NCI-H2081 treated with DMSO at 0.1 percent for 48 hours (cell line): ENCODE measurements at regions not wholly inside any gene's neighbourhood (a gene's known extent, or its start where the extent isn't known, plus 50 kb on each side); places are given as distances from the start of the nearest gene placed in this dataset.

Experiments used
- DNase-seq: peaks from one replicate; lab custom pipeline; 2025; lab: John Stamatoyannopoulos, UW

DNA sequence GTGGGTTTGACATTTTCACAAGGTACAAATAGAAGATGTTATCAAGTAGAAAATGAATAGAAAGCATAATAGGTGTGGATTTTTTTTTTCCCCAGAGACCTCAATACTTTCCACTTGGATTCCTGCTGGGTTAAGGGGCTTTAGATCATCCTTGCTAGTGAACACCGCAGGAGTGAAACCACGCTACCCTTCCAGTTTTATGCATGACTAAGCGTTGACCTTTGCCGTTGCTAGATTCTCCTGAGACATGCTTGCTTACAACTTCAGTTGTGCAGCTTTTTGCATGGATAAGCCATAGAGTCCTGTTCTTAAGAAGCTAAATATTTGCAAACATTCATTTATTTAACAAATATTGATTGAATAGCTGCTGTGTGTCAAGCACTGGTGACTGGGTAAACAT is 299.7 kb upstream of the LMCD1 start:
- DNase-seq, result no peak

DNA sequence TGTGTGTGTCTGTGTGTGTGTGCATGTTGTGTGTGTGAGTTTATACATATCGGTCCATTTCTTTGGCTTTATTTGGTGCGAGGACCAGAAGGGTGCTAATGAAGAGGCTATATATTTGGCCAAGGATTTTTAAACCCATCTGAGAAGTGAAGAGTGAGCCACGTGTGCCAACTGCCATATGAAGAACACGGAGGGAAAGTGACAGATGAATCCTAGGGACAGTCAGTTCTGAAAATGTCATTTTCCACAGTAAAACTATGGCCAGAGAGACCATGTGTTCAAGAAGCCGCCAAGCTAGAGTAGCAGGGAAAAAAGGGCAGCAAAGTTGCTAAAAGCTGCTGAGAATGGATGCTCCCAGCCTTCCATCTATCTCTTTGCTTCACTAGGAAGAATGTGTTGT is 297.3 kb upstream of the LMCD1 start:
- no peak for DNase-seq

DNA sequence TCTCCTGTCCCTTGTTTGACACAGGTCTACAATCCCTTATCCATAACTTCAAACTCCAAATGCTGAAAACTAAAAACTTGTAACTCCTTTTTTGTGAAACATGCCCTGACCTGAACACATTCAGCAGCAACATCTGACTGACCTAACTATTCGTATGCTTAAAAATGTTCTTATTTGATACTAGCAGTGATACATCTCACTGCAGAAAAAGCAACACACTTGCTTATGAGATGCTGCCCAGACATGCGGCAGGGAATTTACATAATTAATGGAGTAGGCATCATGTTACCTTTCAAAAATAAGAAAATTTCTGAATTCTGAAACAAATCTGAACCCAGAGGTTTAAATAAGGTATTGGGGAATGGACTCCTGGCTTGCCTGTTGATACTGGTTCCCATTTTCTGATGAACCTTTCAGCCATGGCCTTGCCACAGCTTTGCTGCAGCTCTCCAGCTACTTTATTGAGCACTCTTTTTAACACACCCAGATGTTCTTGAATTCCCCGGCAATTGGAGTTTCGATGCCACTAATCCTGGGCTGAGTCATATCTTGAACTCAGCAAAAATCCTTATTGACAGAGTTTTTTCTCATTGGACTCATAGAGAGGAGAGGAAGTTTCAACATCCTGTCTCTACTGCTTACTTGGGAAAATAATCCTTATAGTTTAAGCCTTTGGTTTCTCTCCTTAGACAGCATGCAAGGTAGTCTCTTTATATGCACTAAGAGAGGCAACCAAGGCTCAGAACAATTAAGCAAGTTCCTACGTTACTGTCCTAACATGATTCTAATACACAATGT is 296.6 kb upstream of the LMCD1 start:
- no peak for DNase-seq

DNA sequence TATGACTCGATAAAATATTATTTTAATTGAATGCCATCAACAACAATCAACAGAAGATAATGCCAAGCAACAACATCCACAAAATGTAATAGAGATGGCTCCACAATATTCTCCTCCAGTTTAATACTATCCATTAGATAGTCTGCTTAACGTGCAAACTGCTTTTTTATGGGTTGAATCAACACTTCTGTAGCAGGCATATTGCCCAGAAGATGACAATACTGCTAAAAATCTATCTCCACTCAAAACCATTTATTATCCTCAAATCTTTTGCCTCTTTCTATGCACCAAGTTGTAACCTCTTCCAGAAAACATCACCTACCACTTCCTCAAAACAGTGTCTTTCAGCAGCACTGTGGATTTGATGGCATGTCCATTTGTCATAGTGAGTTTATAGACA is 295.7 kb upstream of the LMCD1 start:
- no peak for DNase-seq

DNA sequence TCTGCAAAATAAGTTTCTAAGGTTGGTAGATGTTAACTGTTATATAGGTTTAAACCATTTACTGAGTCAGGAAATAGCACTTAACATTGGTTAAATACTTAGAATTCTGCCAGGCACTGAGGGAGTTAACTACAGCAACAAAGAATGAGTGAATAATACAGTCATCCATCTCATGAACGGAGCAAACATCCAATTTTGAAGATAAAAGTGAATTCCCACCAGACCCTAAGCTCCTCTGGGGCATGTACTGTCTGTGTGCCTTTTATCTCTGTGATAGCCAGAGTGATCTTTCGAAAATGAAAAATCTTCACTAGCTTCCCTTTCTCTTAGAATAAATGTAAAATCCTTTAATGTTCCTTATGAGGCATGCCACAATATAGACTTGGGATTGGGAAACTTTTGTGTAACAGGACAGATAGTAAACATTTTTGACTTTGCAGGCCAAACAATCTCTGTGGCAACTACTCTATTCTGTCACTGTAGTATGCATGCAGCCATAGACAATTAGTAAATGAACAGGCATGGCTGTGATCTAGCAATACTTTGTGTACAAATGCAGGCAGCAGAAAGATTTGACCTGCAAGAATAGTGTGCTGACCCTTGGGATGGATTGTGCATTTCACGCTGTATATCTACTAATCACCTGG is 294.5 kb upstream of the LMCD1 start:
- DNase-seq, result no peak

DNA sequence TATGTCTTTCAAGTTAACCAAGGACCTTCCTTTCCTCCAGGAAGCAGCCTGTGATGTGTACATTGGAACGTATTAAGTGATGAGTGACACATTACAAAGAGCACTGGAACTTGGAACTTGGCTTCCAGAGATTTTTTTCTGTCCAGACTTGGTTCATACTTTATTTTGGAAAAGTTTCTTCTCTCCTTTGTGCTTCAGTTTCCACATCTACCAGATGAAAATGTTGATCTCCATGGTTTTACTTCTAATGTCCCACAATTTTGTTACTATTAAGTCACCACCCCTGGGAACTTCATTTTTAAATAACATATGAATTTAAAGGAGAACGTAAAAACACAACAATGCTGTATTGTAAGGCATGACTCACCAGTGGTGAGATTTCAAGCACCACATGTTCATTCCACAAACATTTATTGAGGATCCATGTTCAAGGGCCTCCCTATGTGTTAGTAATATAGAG is 290.7 kb upstream of the LMCD1 start:
- DNase-seq, result no peak

DNA sequence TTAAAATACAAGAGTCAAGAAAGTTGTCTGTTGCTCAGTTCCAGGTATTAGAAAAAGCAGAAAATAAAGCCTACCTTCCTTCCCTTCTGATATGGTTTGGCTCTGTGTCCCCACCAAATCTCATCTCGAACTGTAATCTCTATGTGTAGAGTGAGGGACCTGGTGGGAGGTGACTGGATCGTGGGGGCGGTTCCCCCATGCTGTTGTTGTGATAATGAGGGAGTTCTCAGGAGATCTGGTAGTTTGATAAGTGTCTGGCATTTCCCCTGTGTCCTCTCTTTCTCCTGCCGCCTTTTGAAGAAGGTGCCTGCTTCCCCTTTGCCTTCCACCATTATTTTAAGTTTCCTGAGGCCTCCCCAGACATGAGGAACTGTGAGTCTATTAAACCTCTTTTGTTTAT is 288.8 kb upstream of the LMCD1 start:
- DNase-seq, result no peak

DNA sequence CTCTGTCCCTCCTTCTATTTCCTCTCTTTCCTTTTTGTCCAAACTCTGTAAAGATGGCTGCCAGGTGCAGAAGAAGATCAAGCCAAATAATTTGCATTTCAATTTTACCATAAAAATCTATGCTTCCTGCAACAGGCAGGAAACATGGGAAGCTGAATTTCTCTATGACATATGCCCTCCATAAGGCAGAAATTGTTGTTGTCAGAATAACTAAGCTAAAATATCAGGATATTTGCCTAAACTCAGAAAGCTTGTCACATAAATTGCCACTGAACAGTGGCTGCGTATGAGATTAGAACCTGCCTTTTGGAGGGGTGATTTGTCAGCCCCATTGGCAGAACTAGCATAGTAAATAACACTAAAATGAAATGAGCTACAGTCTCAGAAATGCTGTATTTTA is 288.3 kb upstream of the LMCD1 start:
- DNase-seq, result no peak

DNA sequence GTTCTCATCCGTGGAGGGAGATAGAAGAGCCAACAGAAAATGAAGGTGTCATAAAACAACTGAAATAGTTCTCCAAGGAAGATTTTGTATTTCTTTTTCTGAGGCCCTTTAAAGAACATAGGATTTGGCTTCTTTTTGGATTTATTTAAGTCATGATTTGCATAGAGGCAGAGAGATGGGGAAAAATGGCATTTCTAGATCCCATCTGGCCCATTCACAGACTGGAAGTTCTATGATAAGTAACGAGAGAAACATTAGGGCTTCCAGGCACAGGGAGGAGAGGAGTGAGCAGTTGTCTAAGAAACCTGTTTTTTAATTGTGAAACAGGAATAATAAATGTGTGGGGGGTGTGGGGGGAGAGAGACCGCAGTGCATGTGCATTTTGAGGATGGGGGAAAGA is 285.8 kb upstream of the LMCD1 start:
- no peak for DNase-seq

DNA sequence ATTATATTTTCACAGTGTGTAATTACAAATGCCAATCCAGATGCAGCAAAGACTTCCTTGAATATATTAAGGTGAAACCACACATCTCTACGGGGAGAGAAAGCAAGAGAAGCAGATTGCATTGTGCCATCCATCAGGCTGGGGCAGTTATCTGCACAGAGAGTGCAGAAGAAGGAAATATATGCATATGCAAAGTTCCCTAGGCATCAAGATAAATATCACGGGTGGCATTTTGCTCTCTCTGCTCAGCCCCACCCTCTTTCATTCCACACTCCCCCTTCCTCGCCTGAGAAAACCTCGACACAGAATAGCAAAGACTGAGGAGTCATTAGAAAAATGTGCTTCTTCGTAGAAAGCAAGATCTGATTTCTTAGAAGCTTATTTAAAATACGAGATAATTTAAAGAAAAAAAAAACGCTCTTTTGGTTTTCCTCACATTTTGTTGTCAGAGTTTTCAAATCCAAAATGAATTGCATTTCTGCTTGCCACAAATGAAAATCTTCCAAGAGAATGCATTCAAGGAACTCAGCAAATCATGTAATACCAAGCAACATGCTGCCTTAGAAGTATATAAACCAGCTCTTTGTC is 283.2 kb upstream of the LMCD1 start:
- DNase-seq, result no peak

DNA sequence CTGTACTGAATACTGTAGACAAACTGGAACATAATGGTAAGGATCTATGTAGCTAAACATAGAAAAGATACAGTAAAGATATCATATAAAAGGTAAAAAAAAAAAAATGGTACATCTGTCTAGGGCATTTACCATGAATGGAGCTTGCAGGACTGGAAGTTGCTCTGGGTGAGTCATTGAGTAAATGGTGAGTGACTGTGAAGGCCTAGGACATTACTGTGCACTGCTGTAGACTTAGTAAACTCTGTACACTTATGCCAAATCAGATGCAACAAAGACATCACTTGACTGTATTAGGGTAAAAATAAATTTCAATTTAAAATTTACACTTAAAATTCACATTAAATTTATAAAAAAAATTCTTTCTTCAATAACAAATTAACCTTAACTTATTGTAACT is 281.3 kb upstream of the LMCD1 start:
- DNase-seq, result no peak

DNA sequence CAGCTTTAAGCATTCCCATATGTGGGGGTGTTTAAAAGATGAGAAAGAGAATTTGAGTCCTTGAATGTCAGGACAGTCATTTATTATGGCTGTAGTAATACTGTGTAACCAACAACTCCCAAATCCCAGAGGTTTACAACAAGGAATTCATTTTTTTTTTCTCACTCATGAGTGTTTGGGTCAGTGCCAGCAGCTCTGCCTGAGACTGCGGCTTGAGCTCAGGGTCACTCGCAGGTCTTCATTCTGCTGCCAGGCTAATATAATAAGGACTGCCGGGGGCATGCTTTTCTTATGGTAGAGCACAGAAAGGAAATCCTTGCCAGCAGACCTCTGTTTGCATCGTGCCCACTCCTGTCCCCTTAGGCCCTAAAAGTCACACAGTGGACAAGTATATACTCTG is 277.9 kb upstream of the LMCD1 start:
- DNase-seq, result no peak

DNA sequence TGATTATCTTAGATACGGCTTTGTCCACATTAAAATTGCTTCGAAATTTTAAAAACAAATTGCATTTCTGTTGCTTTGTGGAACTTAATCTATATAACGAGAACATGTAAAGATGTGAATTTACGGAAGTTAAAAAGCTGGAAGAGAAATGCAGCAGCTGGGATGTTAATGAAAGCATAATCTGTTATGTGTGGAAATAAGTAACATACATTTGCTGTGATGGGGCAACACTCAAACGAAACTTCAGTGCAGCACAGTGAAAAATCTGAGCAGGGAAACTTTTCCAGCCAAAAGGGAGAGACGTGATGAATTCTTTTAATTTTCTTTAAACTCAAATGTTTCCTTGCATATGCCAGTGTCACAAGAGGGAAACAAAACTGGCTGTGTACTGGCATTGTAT is 276.7 kb upstream of the LMCD1 start:
- DNase-seq, result no peak

DNA sequence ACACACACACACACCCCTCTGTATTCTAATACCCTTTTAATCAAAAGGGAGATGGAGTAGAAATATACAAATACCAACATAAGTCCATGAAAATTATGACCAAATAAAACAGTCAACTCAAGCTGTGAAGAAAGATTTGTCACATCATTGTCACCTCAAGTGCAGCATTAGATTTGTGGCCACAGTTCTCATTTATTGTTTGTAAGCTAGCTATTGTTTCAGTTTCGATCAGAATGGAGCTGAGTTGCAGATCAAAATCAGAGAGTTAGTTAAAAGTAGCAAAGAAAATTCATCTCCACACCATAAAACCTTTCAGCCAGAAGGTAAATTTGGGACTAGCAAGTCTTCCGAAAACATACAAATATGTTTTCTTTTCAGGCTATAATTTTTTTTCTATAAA is 267.7 kb upstream of the LMCD1 start:
- no peak for DNase-seq

DNA sequence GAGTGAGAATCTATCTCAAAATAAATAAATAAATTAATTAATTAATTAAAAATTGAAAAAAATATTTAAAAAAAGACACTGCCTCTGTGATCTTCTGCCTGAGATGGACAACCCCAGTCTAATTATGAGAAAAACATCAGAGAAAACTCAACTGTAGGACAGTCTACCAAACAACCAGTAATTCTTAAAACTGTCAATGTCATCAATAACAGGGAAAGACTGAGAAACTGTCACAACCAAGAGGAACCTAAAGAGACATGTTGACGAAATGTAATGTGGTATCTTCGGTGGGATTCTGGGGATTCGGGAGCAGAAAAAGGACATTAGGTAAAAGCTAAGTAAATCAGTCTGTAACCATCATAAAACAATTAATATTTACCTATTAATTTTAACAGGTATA is 265.4 kb upstream of the LMCD1 start:
- DNase-seq, result no peak

DNA sequence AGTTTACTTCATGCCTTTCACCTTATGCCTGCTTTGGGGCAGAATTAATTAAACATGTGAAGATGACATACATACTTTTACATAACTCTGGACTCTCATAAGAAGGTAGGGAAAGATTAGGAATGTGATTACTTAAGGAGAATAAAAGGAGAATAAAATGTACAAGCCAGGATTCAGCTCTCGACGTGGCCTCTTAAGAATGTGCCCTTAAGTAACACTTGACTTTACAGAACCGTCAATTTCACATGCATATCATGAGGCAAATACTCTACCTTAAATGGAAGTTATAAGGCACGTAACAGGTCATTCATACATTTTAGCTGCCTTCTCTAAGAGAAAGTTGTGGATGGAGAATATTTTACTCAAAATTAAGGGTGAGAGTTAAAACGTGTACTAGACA is 263.7 kb upstream of the LMCD1 start:
- no peak for DNase-seq

DNA sequence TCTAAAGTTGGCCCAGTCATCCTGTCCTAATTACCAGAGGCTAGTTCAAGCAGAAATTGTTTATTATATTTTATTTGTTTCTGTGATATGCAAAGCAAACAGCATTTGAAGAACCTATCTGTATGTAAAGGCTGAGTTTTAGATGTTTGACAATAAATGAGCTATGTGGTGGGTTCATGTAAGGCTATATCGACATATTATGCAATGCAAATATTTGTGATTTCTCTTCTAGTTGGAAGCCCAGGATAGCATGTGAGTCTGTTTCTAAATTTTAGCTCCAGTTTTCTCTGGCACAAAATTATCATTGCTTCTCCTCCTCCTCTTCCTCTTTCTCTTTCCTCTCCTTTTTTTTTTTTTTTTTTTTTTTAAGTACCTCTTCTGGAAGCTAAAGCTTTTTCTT is 263.2 kb upstream of the LMCD1 start:
- DNase-seq, result no peak

DNA sequence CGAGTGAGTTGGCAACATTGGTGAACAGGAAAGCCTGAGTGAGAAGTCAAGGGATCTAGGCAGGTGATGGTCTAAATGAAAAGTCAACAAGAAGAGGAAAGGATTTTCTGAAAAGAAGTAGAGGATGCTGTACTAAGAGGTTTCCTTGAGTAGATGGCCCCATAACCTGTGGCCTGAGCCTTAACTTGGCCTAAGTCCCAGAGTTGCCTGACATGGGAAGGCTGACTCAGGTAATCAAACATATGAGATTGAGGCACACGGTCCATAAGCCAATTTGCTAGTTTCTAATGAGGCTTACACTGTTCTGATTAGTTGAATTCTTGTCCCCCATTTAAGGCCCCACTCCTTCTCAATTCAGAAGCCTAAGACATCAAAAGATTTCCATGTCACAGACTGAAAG is 262.5 kb upstream of the LMCD1 start:
- no peak for DNase-seq

DNA sequence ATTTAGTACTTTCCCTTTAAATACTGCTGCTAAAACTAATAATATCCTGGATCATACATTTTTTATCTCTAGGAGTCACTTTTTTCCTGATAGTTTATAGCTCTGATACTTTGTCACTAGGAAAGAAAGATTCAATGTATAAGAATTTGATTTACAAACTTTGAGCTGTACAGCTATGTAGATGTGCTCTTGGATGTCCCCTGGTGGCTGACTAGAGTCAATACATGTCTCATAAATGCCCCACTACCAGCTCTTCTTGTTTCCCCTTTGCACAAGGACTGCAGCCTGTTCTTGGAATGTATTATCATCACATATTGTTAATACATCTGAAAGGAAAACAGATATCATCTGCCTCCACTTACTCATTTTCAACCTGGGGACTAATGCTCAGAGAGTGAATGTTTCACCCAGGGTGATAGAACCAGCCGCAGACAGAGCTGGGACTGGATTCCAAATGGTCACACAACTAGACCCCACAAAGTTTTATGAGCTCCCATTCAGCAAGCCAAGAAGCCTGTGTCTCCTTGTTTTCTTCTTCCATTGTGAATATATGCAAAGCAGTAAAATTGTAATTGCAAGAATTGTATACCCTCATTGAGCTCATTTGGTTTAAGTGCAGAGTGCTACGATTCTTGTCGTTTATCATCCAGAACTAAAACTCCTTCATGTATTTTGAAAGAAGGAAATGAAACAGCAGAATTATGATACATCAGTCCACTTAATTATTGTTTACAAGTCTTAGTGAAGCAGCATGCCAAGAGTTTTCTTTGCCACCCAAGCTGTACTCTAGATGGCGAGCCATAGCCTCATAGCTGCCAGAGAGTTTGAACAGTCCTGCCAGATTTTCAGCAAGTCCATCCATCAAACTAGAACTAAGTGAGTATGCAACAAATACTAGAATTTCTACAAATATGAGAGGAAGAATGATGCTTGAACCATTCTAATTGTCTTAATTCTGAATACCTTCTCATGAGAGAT is 261.6 kb upstream of the LMCD1 start:
- DNase-seq, result no peak

DNA sequence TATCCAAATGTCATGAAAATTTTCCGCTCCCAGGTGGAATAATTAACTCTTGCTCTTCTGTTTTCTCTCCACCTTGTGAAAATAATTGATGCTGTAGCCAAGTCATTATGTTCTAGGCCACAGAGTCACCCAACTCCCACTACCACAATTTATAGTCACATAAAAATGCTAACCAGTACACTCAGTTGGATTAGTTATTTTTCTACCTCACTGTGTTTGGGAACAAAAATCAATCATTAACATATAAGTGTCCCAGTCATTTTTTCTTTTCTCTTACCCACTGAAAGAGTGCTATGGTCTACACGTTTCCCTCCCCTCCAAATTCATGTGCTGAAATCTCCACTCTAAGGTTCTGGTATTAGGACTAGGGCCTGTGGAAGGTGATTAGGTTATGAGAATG is 255.6 kb upstream of the LMCD1 start:
- DNase-seq, result no peak

DNA sequence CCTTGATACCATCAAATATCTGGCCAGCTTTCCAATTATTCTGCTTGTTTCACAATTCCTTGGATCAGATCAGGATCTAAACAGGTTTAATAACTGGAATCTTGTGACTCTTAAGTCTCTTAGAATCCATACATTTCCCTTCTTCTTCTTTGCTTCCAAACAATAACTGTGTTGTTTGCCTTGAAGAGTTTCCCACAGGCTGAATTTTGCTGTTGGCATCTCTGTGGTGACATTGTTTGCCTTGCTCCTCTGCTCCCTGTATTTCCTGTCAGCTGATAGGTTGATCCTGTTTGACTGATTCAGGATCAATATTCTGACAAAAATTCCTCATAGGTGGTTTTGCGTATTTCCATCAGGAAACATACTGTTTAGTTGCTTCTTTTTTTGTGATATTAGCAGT is 248.4 kb upstream of the LMCD1 start:
- DNase-seq, result no peak

DNA sequence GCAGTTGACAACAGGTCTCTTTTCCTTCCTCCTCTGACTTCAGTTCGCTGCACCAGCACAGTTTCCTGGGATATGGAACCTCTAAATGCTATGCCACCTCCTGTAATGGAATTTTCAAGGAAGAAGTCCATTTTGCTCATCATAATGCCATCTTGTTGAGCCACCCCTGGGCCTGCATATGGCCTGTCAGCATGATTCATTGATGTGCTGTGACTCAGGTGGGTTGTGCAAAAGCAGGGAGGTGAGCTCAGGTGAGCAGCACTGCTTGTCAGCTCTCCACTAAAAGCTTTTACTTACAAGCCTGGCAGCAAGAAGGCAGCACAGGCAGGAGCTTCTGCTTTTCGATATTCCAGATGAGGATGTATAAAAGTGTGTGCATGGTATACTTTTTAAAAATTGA is 247.1 kb upstream of the LMCD1 start:
- DNase-seq, result no peak
